H1 (cell line): ENCODE measurements at regions not wholly inside any gene's neighbourhood (a gene's known extent, or its start where the extent isn't known, plus 50 kb on each side); places are given as distances from the start of the nearest gene placed in this dataset.

Experiments
- CTCF ChIA-PET: fragments of 300-600 bp; sonication (Branson Sonifier 250); formaldehyde crosslinking; loops from one replicate; lab custom pipeline; 2021; ENCODE audit not compliant: partially characterized antibody; lab: Charles Lee
- POLR2A ChIA-PET: fragments of 300-600 bp; sonication (Branson Sonifier 250); formaldehyde crosslinking; loops from one replicate; lab custom pipeline; 2021; ENCODE audit warnings: inconsistent platforms; ENCODE audit not compliant: partially characterized antibody; lab: Charles Lee
- DNase-seq, 2 experiments: peaks; one replicate each; pipeline versions ENCODE4 v3.0.0 to v3.0.0-alpha.2; 2010 to 2022; ENCODE audit warnings: low spot score in 2 of 2, low read depth in 1 of 2, mixed read lengths in 1 of 2
- FAIRE-seq: peaks from 2 replicates; lab custom pipeline; 2011; peaks lifted over from hg19 to GRCh38; lab: Jason Lieb, UNC
- H2AFZ ChIP-seq: 2 replicates; pipeline ENCODE4 v1.8.1; 2012; ENCODE audit warnings: low read length, inconsistent platforms
- H2AK5ac ChIP-seq: 2 replicates; pipeline ENCODE4 v1.6.1; 2013; ENCODE audit warnings: low read depth, low read length
- H2BK120ac ChIP-seq: replicated peaks from 2 replicates; pipeline ENCODE3; 2013; ENCODE audit warnings: low read depth, low read length, inconsistent platforms
- H2BK12ac ChIP-seq: 2 replicates; pipeline ENCODE4 v1.6.1; 2013; ENCODE audit warnings: low read depth, low read length
- H2BK15ac ChIP-seq: 2 replicates; pipeline ENCODE4 v1.6.1; 2013; ENCODE audit warnings: low read length
- H2BK20ac ChIP-seq: 2 replicates; pipeline ENCODE4 v1.6.1; 2013; ENCODE audit warnings: low read length
- H2BK5ac ChIP-seq: 2 replicates; pipeline ENCODE4 v1.6.1; 2013; ENCODE audit warnings: low read depth, low read length
- H3K14ac ChIP-seq: 2 replicates; pipeline ENCODE4 v1.6.1; 2013; ENCODE audit warnings: inconsistent platforms; ENCODE audit not compliant: insufficient read length
- H3K18ac ChIP-seq: 2 replicates; pipeline ENCODE4 v1.6.1; 2013; ENCODE audit warnings: low read length; ENCODE audit errors: extremely low read depth
- H3K23ac ChIP-seq: 2 replicates; pipeline ENCODE4 v1.6.1; 2013; ENCODE audit warnings: inconsistent platforms; ENCODE audit not compliant: insufficient read length
- H3K23me2 ChIP-seq: 2 replicates; pipeline ENCODE4 v1.6.1; 2013; ENCODE audit warnings: low read depth, low read length
- H3K27ac ChIP-seq: 2 replicates; pipeline ENCODE4 v1.6.1; 2011; ENCODE audit warnings: low read depth, low read length, inconsistent platforms
- H3K27me3 ChIP-seq, 4 experiments: replicated peaks in 1 of 4; 1 replicate in 1 of 4; 2 replicates in 3 of 4; pipeline versions ENCODE4 v1.6.1 to v1.8.1; 2011 to 2013; ENCODE audit warnings: low read length in 3 of 4, mild to moderate bottlenecking in 3 of 4, inconsistent platforms in 2 of 4, mixed read lengths in 2 of 4, moderate library complexity in 1 of 4; ENCODE audit not compliant: control insufficient read depth in 3 of 4, insufficient read depth in 3 of 4; ENCODE audit errors: extremely low read depth in 1 of 4
- H3K36me3 ChIP-seq, 4 experiments: 2 replicates each; pipeline versions ENCODE4 v1.6.1 to v1.8.1; 2011 to 2013; ENCODE audit warnings: mild to moderate bottlenecking in 4 of 4, low read length in 3 of 4, moderate library complexity in 2 of 4, control low read depth in 1 of 4, inconsistent platforms in 1 of 4; ENCODE audit not compliant: insufficient read depth in 4 of 4, control insufficient read depth in 2 of 4
- H3K4ac ChIP-seq: replicated peaks from 2 replicates; pipeline ENCODE3; 2013; ENCODE audit warnings: low read length, low read depth, mixed read lengths, inconsistent platforms; ENCODE audit not compliant: insufficient read length
- H3K4me1 ChIP-seq, 4 experiments: replicated peaks in 1 of 4; 1 replicate in 1 of 4; 2 replicates in 3 of 4; pipeline versions ENCODE4 v1.6.1 to v1.8.1; 2011 to 2013; ENCODE audit warnings: low read length in 3 of 4, inconsistent platforms in 2 of 4, mixed read lengths in 1 of 4; ENCODE audit not compliant: insufficient read depth in 4 of 4, control insufficient read depth in 3 of 4
- H3K4me2 ChIP-seq, 2 experiments: 2 replicates each; pipeline versions ENCODE4 v1.6.1 to v1.8.1; 2011 to 2013; ENCODE audit warnings: low read depth in 2 of 2, low read length in 2 of 2, control low read depth in 1 of 2, inconsistent platforms in 1 of 2, mild to moderate bottlenecking in 1 of 2; ENCODE audit not compliant: insufficient read depth in 1 of 2
- H3K4me3 ChIP-seq, 4 experiments: fragments of 200-600, 300-600 bp in 1 of 4; sonication (generic), shearing (Covaris generic), sonication (Bioruptor Twin) in 1 of 4; 2 replicates each; pipeline versions ENCODE4 v1.5.1 to v1.8.1; 2011 to 2016; ENCODE audit warnings: low read length in 4 of 4, low read depth in 3 of 4, control low read depth in 2 of 4, inconsistent platforms in 2 of 4, mild to moderate bottlenecking in 2 of 4, mixed read lengths in 1 of 4, moderate library complexity in 1 of 4; ENCODE audit not compliant: insufficient read depth in 2 of 4; ENCODE audit errors: extremely low read depth in 1 of 4
- H3K56ac ChIP-seq: replicated peaks from 2 replicates; pipeline ENCODE3; 2013; ENCODE audit warnings: low read depth, mild to moderate bottlenecking, mixed read lengths, low read length, inconsistent platforms; ENCODE audit not compliant: insufficient read length
- H3K79me1 ChIP-seq: 2 replicates; pipeline ENCODE4 v1.6.1; 2013; ENCODE audit warnings: low read depth, low read length, control low read depth
- H3K79me2 ChIP-seq, 2 experiments: 2 replicates each; pipeline versions ENCODE4 v1.6.1 to v1.8.1; 2012 to 2013; ENCODE audit warnings: low read length in 2 of 2, mild to moderate bottlenecking in 2 of 2, inconsistent platforms in 1 of 2; ENCODE audit not compliant: insufficient read depth in 2 of 2, control insufficient read depth in 1 of 2
- H3K9ac ChIP-seq, 4 experiments: replicated peaks in 1 of 4; 1 replicate in 1 of 4; 2 replicates in 3 of 4; pipeline versions ENCODE4 v1.6.1 to v1.8.1; 2011 to 2013; ENCODE audit warnings: low read depth in 3 of 4, low read length in 3 of 4, control low read depth in 2 of 4, mild to moderate bottlenecking in 2 of 4, moderate library complexity in 2 of 4, inconsistent platforms in 1 of 4; ENCODE audit errors: extremely low read depth in 1 of 4
- H3K9me3 ChIP-seq, 2 experiments: 2 replicates each; pipeline versions ENCODE4 v1.6.1 to v1.8.1; 2012 to 2013; ENCODE audit warnings: mild to moderate bottlenecking in 2 of 2, moderate library complexity in 2 of 2, control low read depth in 1 of 2, inconsistent platforms in 1 of 2, low read depth in 1 of 2, low read length in 1 of 2, mixed read lengths in 1 of 2; ENCODE audit not compliant: insufficient read depth in 2 of 2
- H4K20me1 ChIP-seq, 2 experiments: replicated peaks in 1 of 2; 2 replicates each; pipeline versions ENCODE3 to v1.8.1; 2011 to 2013; ENCODE audit warnings: inconsistent platforms in 2 of 2, low read length in 2 of 2, mild to moderate bottlenecking in 1 of 2; ENCODE audit not compliant: insufficient read depth in 2 of 2, control insufficient read depth in 1 of 2
- H4K5ac ChIP-seq: 2 replicates; pipeline ENCODE4 v1.6.1; 2013; ENCODE audit warnings: low read length, low read depth, mixed read lengths, inconsistent platforms; ENCODE audit not compliant: insufficient read length
- H4K8ac ChIP-seq: 2 replicates; pipeline ENCODE4 v1.8.0; 2013; ENCODE audit warnings: mild to moderate bottlenecking, moderate library complexity, low read length, inconsistent platforms; ENCODE audit not compliant: insufficient read depth; ENCODE audit errors: extremely low read depth
- H4K91ac ChIP-seq: replicated peaks from 2 replicates; pipeline ENCODE3; 2013; ENCODE audit warnings: low read length, mixed read lengths, inconsistent platforms; ENCODE audit not compliant: insufficient read length
- ASH2L ChIP-seq: fragments of 200-600, 300-600 bp; sonication (generic); IDR thresholded peaks from one replicate; pipeline ENCODE4 v1.7.1; 2017; ENCODE audit warnings: low read length
- CHD1 ChIP-seq: IDR thresholded peaks from 2 replicates; pipeline ENCODE4 v1.6.1; 2012; ENCODE audit warnings: low read depth, low read length, improper control_type of control experiment
- CTCF ChIP-seq, 3 experiments: IDR thresholded peaks; 1 replicate in 2 of 3; 2 replicates in 1 of 3; pipeline versions ENCODE4 v1.5.1 to v1.6.1; 2011; ENCODE audit warnings: low read length in 3 of 3, mild to moderate bottlenecking in 3 of 3, inconsistent platforms in 2 of 3, low read depth in 1 of 3, moderate library complexity in 1 of 3; ENCODE audit not compliant: insufficient read depth in 1 of 3; ENCODE audit errors: control extremely low read depth in 1 of 3
- EZH2 ChIP-seq: fragments of 200-600 bp; sonication (generic); IDR thresholded peaks from 2 replicates; pipeline ENCODE4 v1.7.1; 2012; ENCODE audit warnings: low read depth, mild to moderate bottlenecking, moderate library complexity, low read length, inconsistent platforms; ENCODE audit not compliant: severe bottlenecking
- GTF2F1 ChIP-seq: IDR thresholded peaks from 2 replicates; pipeline ENCODE4 v1.6.1; 2012; ENCODE audit warnings: low read depth, low read length, improper control_type of control experiment, borderline replicate concordance
- KDM5A ChIP-seq: fragments of 200-600 bp; IDR thresholded peaks from 2 replicates; pipeline ENCODE4 v1.7.1; 2012; ENCODE audit warnings: mild to moderate bottlenecking, low read length, inconsistent platforms, mixed read lengths
- RNF2 ChIP-seq: fragments of 200-900, 300-1000 bp; sonication (generic); IDR thresholded peaks from 2 replicates; pipeline ENCODE4 v1.7.1; 2016; ENCODE audit warnings: borderline replicate concordance, low read depth, mild to moderate bottlenecking, antibody characterized with exemption, low read length; ENCODE audit not compliant: poor library complexity, severe bottlenecking; ENCODE audit errors: missing control alignments
- SP4 ChIP-seq: IDR thresholded peaks from 2 replicates; pipeline ENCODE4 v1.6.1; 2012; ENCODE audit warnings: low read length, inconsistent platforms
- SRF ChIP-seq: IDR thresholded peaks from 2 replicates; pipeline ENCODE4 v1.6.1; 2011; ENCODE audit warnings: mild to moderate bottlenecking, low read depth, low read length, moderate library complexity
- TAF1 ChIP-seq: IDR thresholded peaks from 2 replicates; pipeline ENCODE4 v1.6.1; 2011; ENCODE audit warnings: mild to moderate bottlenecking, low read depth, low read length
- TEAD4 ChIP-seq: IDR thresholded peaks from 2 replicates; pipeline ENCODE4 v1.6.1; 2012; ENCODE audit warnings: low read depth, low read length, inconsistent platforms, mixed read lengths
- ZNF274 ChIP-seq: IDR thresholded peaks from 2 replicates; pipeline ENCODE4 v1.7.0; 2012; ENCODE audit warnings: low read length, borderline replicate concordance; ENCODE audit errors: extremely low read depth
- WGBS, 2 experiments: shearing (Covaris generic) in 1 of 2; methylation state at CpG; one replicate each; pipeline versions ENCODE4 v1.1.6 to v1.1.7; 2013 to 2015; ENCODE audit warnings: low lambda C conversion rate in 2 of 2, mixed read lengths in 2 of 2, inconsistent platforms in 1 of 2, low coverage in 1 of 2, missing lambda C conversion rate in 1 of 2; ENCODE audit not compliant: insufficient replicate concordance in 2 of 2, insufficient coverage in 1 of 2, insufficient read length in 1 of 2; ENCODE audit errors: extremely low coverage in 1 of 2, missing lambda C conversion rate in 1 of 2; 5-methylcytosine and 5-hydroxymethylcytosine counted together

GRCh38 chr3:146680617-146681016 lies 75.5 kb upstream of the PLSCR5 start:
- Histone ChIP-seq H3K9me3 (no peaks in the 10 kb centered on the region), H4K8ac (no peak overlapping the region), H3K36me3 (no peaks in the 10 kb centered on the region), H2BK5ac (no peak overlapping the region), H4K20me1 (no peaks in the 10 kb centered on the region), H4K5ac (no peak overlapping the region), H2BK15ac (no peak overlapping the region), H3K14ac (no peak overlapping the region), H3K18ac (no peak overlapping the region), H3K4me1 (no peaks in the 10 kb centered on the region), H2BK20ac (no peak overlapping the region), H2BK12ac (no peak overlapping the region), H3K79me1 (no peaks in the 10 kb centered on the region), H2AK5ac (no peak overlapping the region), H2BK120ac (no peak overlapping the region), H3K27ac (no peak overlapping the region), H4K91ac (no peak overlapping the region), H3K23ac (no peak overlapping the region), H3K4ac (no peak overlapping the region), H3K27me3 (no peaks in the 10 kb centered on the region), H3K56ac (no peak overlapping the region), H3K4me3 (no peak overlapping the region), H3K79me2 (no peaks in the 10 kb centered on the region), H3K23me2 (no peaks in the 10 kb centered on the region), H2AFZ (no peak overlapping the region), H3K9ac (no peak overlapping the region), H3K4me2 (no peak overlapping the region)
- FAIRE-seq (no peak), DNase-seq (no peak)
- 86% methylated on average over 4 of the region's 4 CpGs; no CpG with 5 or more reads in 1 of the 2 experiments for WGBS, 2 experiments
- ChIA-PET POLR2A (no interaction called here), CTCF (no interaction called here)
- TF ChIP-seq GTF2F1: no peak
- TF ChIP-seq KDM5A: no peak
- TF ChIP-seq EZH2: no peak
- no peak for TF ChIP-seq RNF2
- TF ChIP-seq TEAD4: no peak
- TF ChIP-seq ASH2L: no peak
- no peak for TF ChIP-seq SRF
- no peak for TF ChIP-seq SP4
- no peak for TF ChIP-seq CTCF (IDR thresholded peaks at IDR 0.05; ENCODE audit: control extremely low read depth in 1 of 3, insufficient read depth in 1 of 3, low read depth in 1 of 3, low read length in 3 of 3)
- no peak for TF ChIP-seq CHD1
- TF ChIP-seq TAF1: no peak
- no peak for TF ChIP-seq ZNF274
